H1 (cell line): ENCODE measurements at regions not wholly inside any gene's neighbourhood (a gene's known extent, or its start where the extent isn't known, plus 50 kb on each side); places are given as distances from the start of the nearest gene placed in this dataset.

Experiments used
- CTCF ChIA-PET: fragments of 300-600 bp; sonication (Branson Sonifier 250); formaldehyde crosslinking; loops from one replicate; lab custom pipeline; 2021; ENCODE audit not compliant: partially characterized antibody; lab: Charles Lee
- POLR2A ChIA-PET: fragments of 300-600 bp; sonication (Branson Sonifier 250); formaldehyde crosslinking; loops from one replicate; lab custom pipeline; 2021; ENCODE audit warnings: inconsistent platforms; ENCODE audit not compliant: partially characterized antibody; lab: Charles Lee
- DNase-seq, 2 experiments: peaks; one replicate each; pipeline versions ENCODE4 v3.0.0 to v3.0.0-alpha.2; 2010 to 2022; ENCODE audit warnings: low spot score in 2 of 2, low read depth in 1 of 2, mixed read lengths in 1 of 2
- FAIRE-seq: peaks from 2 replicates; lab custom pipeline; 2011; peaks lifted over from hg19 to GRCh38; lab: Jason Lieb, UNC
- H2AFZ ChIP-seq: 2 replicates; pipeline ENCODE4 v1.8.1; 2012; ENCODE audit warnings: low read length, inconsistent platforms
- H2AK5ac ChIP-seq: 2 replicates; pipeline ENCODE4 v1.6.1; 2013; ENCODE audit warnings: low read depth, low read length
- H2BK120ac ChIP-seq: replicated peaks from 2 replicates; pipeline ENCODE3; 2013; ENCODE audit warnings: low read depth, low read length, inconsistent platforms
- H2BK12ac ChIP-seq: 2 replicates; pipeline ENCODE4 v1.6.1; 2013; ENCODE audit warnings: low read depth, low read length
- H2BK15ac ChIP-seq: 2 replicates; pipeline ENCODE4 v1.6.1; 2013; ENCODE audit warnings: low read length
- H2BK20ac ChIP-seq: 2 replicates; pipeline ENCODE4 v1.6.1; 2013; ENCODE audit warnings: low read length
- H2BK5ac ChIP-seq: 2 replicates; pipeline ENCODE4 v1.6.1; 2013; ENCODE audit warnings: low read depth, low read length
- H3K14ac ChIP-seq: 2 replicates; pipeline ENCODE4 v1.6.1; 2013; ENCODE audit warnings: inconsistent platforms; ENCODE audit not compliant: insufficient read length
- H3K18ac ChIP-seq: 2 replicates; pipeline ENCODE4 v1.6.1; 2013; ENCODE audit warnings: low read length; ENCODE audit errors: extremely low read depth
- H3K23ac ChIP-seq: 2 replicates; pipeline ENCODE4 v1.6.1; 2013; ENCODE audit warnings: inconsistent platforms; ENCODE audit not compliant: insufficient read length
- H3K23me2 ChIP-seq: 2 replicates; pipeline ENCODE4 v1.6.1; 2013; ENCODE audit warnings: low read depth, low read length
- H3K27ac ChIP-seq: 2 replicates; pipeline ENCODE4 v1.6.1; 2011; ENCODE audit warnings: low read depth, low read length, inconsistent platforms
- H3K27me3 ChIP-seq, 4 experiments: replicated peaks in 1 of 4; 1 replicate in 1 of 4; 2 replicates in 3 of 4; pipeline versions ENCODE4 v1.6.1 to v1.8.1; 2011 to 2013; ENCODE audit warnings: low read length in 3 of 4, mild to moderate bottlenecking in 3 of 4, inconsistent platforms in 2 of 4, mixed read lengths in 2 of 4, moderate library complexity in 1 of 4; ENCODE audit not compliant: control insufficient read depth in 3 of 4, insufficient read depth in 3 of 4; ENCODE audit errors: extremely low read depth in 1 of 4
- H3K36me3 ChIP-seq, 4 experiments: 2 replicates each; pipeline versions ENCODE4 v1.6.1 to v1.8.1; 2011 to 2013; ENCODE audit warnings: mild to moderate bottlenecking in 4 of 4, low read length in 3 of 4, moderate library complexity in 2 of 4, control low read depth in 1 of 4, inconsistent platforms in 1 of 4; ENCODE audit not compliant: insufficient read depth in 4 of 4, control insufficient read depth in 2 of 4
- H3K4ac ChIP-seq: replicated peaks from 2 replicates; pipeline ENCODE3; 2013; ENCODE audit warnings: low read length, low read depth, mixed read lengths, inconsistent platforms; ENCODE audit not compliant: insufficient read length
- H3K4me1 ChIP-seq, 4 experiments: replicated peaks in 1 of 4; 1 replicate in 1 of 4; 2 replicates in 3 of 4; pipeline versions ENCODE4 v1.6.1 to v1.8.1; 2011 to 2013; ENCODE audit warnings: low read length in 3 of 4, inconsistent platforms in 2 of 4, mixed read lengths in 1 of 4; ENCODE audit not compliant: insufficient read depth in 4 of 4, control insufficient read depth in 3 of 4
- H3K4me2 ChIP-seq, 2 experiments: 2 replicates each; pipeline versions ENCODE4 v1.6.1 to v1.8.1; 2011 to 2013; ENCODE audit warnings: low read depth in 2 of 2, low read length in 2 of 2, control low read depth in 1 of 2, inconsistent platforms in 1 of 2, mild to moderate bottlenecking in 1 of 2; ENCODE audit not compliant: insufficient read depth in 1 of 2
- H3K4me3 ChIP-seq, 4 experiments: fragments of 200-600, 300-600 bp in 1 of 4; sonication (generic), shearing (Covaris generic), sonication (Bioruptor Twin) in 1 of 4; 2 replicates each; pipeline versions ENCODE4 v1.5.1 to v1.8.1; 2011 to 2016; ENCODE audit warnings: low read length in 4 of 4, low read depth in 3 of 4, control low read depth in 2 of 4, inconsistent platforms in 2 of 4, mild to moderate bottlenecking in 2 of 4, mixed read lengths in 1 of 4, moderate library complexity in 1 of 4; ENCODE audit not compliant: insufficient read depth in 2 of 4; ENCODE audit errors: extremely low read depth in 1 of 4
- H3K56ac ChIP-seq: replicated peaks from 2 replicates; pipeline ENCODE3; 2013; ENCODE audit warnings: low read depth, mild to moderate bottlenecking, mixed read lengths, low read length, inconsistent platforms; ENCODE audit not compliant: insufficient read length
- H3K79me1 ChIP-seq: 2 replicates; pipeline ENCODE4 v1.6.1; 2013; ENCODE audit warnings: low read depth, low read length, control low read depth
- H3K79me2 ChIP-seq, 2 experiments: 2 replicates each; pipeline versions ENCODE4 v1.6.1 to v1.8.1; 2012 to 2013; ENCODE audit warnings: low read length in 2 of 2, mild to moderate bottlenecking in 2 of 2, inconsistent platforms in 1 of 2; ENCODE audit not compliant: insufficient read depth in 2 of 2, control insufficient read depth in 1 of 2
- H3K9ac ChIP-seq, 4 experiments: replicated peaks in 1 of 4; 1 replicate in 1 of 4; 2 replicates in 3 of 4; pipeline versions ENCODE4 v1.6.1 to v1.8.1; 2011 to 2013; ENCODE audit warnings: low read depth in 3 of 4, low read length in 3 of 4, control low read depth in 2 of 4, mild to moderate bottlenecking in 2 of 4, moderate library complexity in 2 of 4, inconsistent platforms in 1 of 4; ENCODE audit errors: extremely low read depth in 1 of 4
- H3K9me3 ChIP-seq, 2 experiments: 2 replicates each; pipeline versions ENCODE4 v1.6.1 to v1.8.1; 2012 to 2013; ENCODE audit warnings: mild to moderate bottlenecking in 2 of 2, moderate library complexity in 2 of 2, control low read depth in 1 of 2, inconsistent platforms in 1 of 2, low read depth in 1 of 2, low read length in 1 of 2, mixed read lengths in 1 of 2; ENCODE audit not compliant: insufficient read depth in 2 of 2
- H4K20me1 ChIP-seq, 2 experiments: replicated peaks in 1 of 2; 2 replicates each; pipeline versions ENCODE3 to v1.8.1; 2011 to 2013; ENCODE audit warnings: inconsistent platforms in 2 of 2, low read length in 2 of 2, mild to moderate bottlenecking in 1 of 2; ENCODE audit not compliant: insufficient read depth in 2 of 2, control insufficient read depth in 1 of 2
- H4K5ac ChIP-seq: 2 replicates; pipeline ENCODE4 v1.6.1; 2013; ENCODE audit warnings: low read length, low read depth, mixed read lengths, inconsistent platforms; ENCODE audit not compliant: insufficient read length
- H4K8ac ChIP-seq: 2 replicates; pipeline ENCODE4 v1.8.0; 2013; ENCODE audit warnings: mild to moderate bottlenecking, moderate library complexity, low read length, inconsistent platforms; ENCODE audit not compliant: insufficient read depth; ENCODE audit errors: extremely low read depth
- H4K91ac ChIP-seq: replicated peaks from 2 replicates; pipeline ENCODE3; 2013; ENCODE audit warnings: low read length, mixed read lengths, inconsistent platforms; ENCODE audit not compliant: insufficient read length
- HDAC6 ChIP-seq: IDR thresholded peaks from one replicate; pipeline ENCODE4 v1.7.1; 2012; ENCODE audit warnings: low read depth, mild to moderate bottlenecking, inconsistent platforms, low read length, moderate library complexity
- NANOG ChIP-seq: IDR thresholded peaks from 2 replicates; pipeline ENCODE4 v1.6.1; 2011; ENCODE audit warnings: low read length, low read depth, mild to moderate bottlenecking, inconsistent platforms; ENCODE audit not compliant: insufficient read depth, poor library complexity, severe bottlenecking
- POU5F1 ChIP-seq: IDR thresholded peaks from 2 replicates; pipeline ENCODE4 v1.6.1; 2011; ENCODE audit warnings: low read depth, mild to moderate bottlenecking, low read length, moderate library complexity
- SP1 ChIP-seq: IDR thresholded peaks from 2 replicates; pipeline ENCODE4 v1.6.1; 2011; ENCODE audit warnings: low read depth, low read length
- TCF12 ChIP-seq: IDR thresholded peaks from 2 replicates; pipeline ENCODE4 v1.6.1; 2011; ENCODE audit warnings: low read depth, mild to moderate bottlenecking, low read length
- TEAD4 ChIP-seq: IDR thresholded peaks from 2 replicates; pipeline ENCODE4 v1.6.1; 2012; ENCODE audit warnings: low read depth, low read length, inconsistent platforms, mixed read lengths
- WGBS, 2 experiments: shearing (Covaris generic) in 1 of 2; methylation state at CpG; one replicate each; pipeline versions ENCODE4 v1.1.6 to v1.1.7; 2013 to 2015; ENCODE audit warnings: low lambda C conversion rate in 2 of 2, mixed read lengths in 2 of 2, inconsistent platforms in 1 of 2, low coverage in 1 of 2, missing lambda C conversion rate in 1 of 2; ENCODE audit not compliant: insufficient replicate concordance in 2 of 2, insufficient coverage in 1 of 2, insufficient read length in 1 of 2; ENCODE audit errors: extremely low coverage in 1 of 2, missing lambda C conversion rate in 1 of 2; 5-methylcytosine and 5-hydroxymethylcytosine counted together

GRCh38 chr6:21891080-21891479 lies 297.5 kb downstream of the SOX4 start:
- Histone ChIP-seq H2AK5ac (no peak overlapping the region), H4K91ac (no peak overlapping the region), H3K23me2 (no peaks in the 10 kb centered on the region; the same call in 1 of the 2 replicates), H3K4me1 (peaks cover 0 to 7% (median 5%) of the 10 kb centered on the region in 4 experiments; a peak in 3 of 7 replicates), H3K23ac (no peak overlapping the region), H2BK15ac (no peak overlapping the region), H2AFZ (no peak overlapping the region), H4K5ac (no peak overlapping the region), H2BK5ac (no peak overlapping the region), H3K18ac (no peak overlapping the region), H4K8ac (no peak overlapping the region), H3K79me1 (peaks cover 5% of the 10 kb centered on the region; the same call in 1 of the 2 replicates), H2BK20ac (no peak overlapping the region), H3K9me3 (no peaks in the 10 kb centered on the region), H4K20me1 (peaks cover 0 to 3% of the 10 kb centered on the region in 2 experiments), H3K36me3 (no peaks in the 10 kb centered on the region), H2BK12ac (no peak overlapping the region), H3K14ac (no peak overlapping the region), H3K9ac (no peak overlapping the region), H3K4ac (no peak overlapping the region), H3K56ac (no peak overlapping the region), H3K4me3 (no peak overlapping the region), H3K79me2 (peaks cover 0 to 68% of the 10 kb centered on the region in 2 experiments; a peak in 2 of 4 replicates), H3K27me3 (no peaks in the 10 kb centered on the region), H2BK120ac (no peak overlapping the region), H3K4me2 (peak overlapping the region; percentile 6 to 38; a peak in 1 of 4 replicates), H3K27ac (no peak overlapping the region; the same call in 1 of the 2 replicates)
- POLR2A ChIA-PET: interaction anchor here (2.3 kb wide), 1 partner anchor 9 kb away, joined by 5 read pairs; no protein-coding TSS in a partner anchor
- no peak for DNase-seq
- WGBS, 2 experiments: 58% methylated on average over 3 of the region's 3 CpGs; no CpG with 5 or more reads in 1 of the 2 experiments
- TF ChIP-seq NANOG (peak; percentile 25), TEAD4 (peak; percentile 38; the same call in 1 of the 2 replicates), HDAC6 (no peak), SP1 (0 out of 2 replicates have a peak, but pooled peaks have one; percentile 53), POU5F1 (peak; percentile 66; the same call in 1 of the 2 replicates), TCF12 (0 out of 2 replicates have a peak, but pooled peaks have one; percentile 48)
- FAIRE-seq: no peak
- CTCF ChIA-PET: no interaction called here
